Astrocyte of the spinal cord (primary cell): ENCODE measurements at regions not wholly inside any gene's neighbourhood (a gene's known extent, or its start where the extent isn't known, plus 50 kb on each side); places are given as distances from the start of the nearest gene placed in this dataset.

Experiments used
- DNase-seq: peaks from one replicate; pipeline ENCODE4 v3.0.0; 2011; ENCODE audit warnings: low read depth, low spot score
- H3K4me3 ChIP-seq: 2 replicates; pipeline ENCODE4 v1.5.1; 2011; ENCODE audit warnings: low read depth, mild to moderate bottlenecking, low read length, moderate library complexity
- in situ Hi-C: cut with HindIII; loops from 2 replicates; pipeline ENCODE4 v1.10.0; 2017; ENCODE audit warnings: low sequenced_read_pairs
- TF ChIP-seq, protein P1 (sequence below): IDR thresholded peaks from 2 replicates; pipeline ENCODE4 v1.5.1; 2012; ENCODE audit warnings: low read depth, mild to moderate bottlenecking, low read length, inconsistent platforms

- no peak for DNase-seq
- in situ Hi-C loops: no loop called here
- no peak overlapping the region for H3K4me3 ChIP-seq
- TF ChIP-seq, protein P1, sequence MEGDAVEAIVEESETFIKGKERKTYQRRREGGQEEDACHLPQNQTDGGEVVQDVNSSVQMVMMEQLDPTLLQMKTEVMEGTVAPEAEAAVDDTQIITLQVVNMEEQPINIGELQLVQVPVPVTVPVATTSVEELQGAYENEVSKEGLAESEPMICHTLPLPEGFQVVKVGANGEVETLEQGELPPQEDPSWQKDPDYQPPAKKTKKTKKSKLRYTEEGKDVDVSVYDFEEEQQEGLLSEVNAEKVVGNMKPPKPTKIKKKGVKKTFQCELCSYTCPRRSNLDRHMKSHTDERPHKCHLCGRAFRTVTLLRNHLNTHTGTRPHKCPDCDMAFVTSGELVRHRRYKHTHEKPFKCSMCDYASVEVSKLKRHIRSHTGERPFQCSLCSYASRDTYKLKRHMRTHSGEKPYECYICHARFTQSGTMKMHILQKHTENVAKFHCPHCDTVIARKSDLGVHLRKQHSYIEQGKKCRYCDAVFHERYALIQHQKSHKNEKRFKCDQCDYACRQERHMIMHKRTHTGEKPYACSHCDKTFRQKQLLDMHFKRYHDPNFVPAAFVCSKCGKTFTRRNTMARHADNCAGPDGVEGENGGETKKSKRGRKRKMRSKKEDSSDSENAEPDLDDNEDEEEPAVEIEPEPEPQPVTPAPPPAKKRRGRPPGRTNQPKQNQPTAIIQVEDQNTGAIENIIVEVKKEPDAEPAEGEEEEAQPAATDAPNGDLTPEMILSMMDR: no peak
Measured at GRCh38 chr11:70504246-70505020, 106.1 kb downstream of the CTTN start.

DNA sequence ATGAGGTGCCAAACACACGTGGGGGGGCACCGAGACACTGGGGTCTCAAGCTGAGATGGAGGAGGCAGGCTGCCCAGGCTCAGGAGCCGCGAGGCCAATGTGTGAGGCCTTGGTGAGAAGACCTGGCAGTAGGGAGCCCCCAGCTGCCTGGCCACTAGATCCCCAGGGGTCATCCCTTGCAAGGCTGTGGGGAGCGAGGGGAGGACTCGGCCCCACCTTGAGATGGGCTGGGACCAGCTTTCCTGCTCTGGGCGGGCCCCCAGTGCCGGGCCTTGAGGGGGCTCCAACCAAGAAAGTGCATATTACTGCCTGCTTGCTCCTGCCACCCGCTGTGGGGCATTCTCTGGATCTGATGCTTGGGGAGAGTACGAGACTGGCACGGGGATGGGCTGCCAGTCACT is 107.0 kb downstream of the CTTN start:
- no peak overlapping the region for H3K4me3 ChIP-seq
- TF ChIP-seq, protein P1: no peak
- no peak for DNase-seq
- in situ Hi-C loops: no loop called here

- in situ Hi-C loops: no loop called here
- TF ChIP-seq, protein P1: no peak
- DNase-seq: no peak
- no peak overlapping the region for H3K4me3 ChIP-seq
Measured at GRCh38 chr11:70505761-70506657, 107.7 kb downstream of the CTTN start.

- no peak overlapping the region for H3K4me3 ChIP-seq
- in situ Hi-C loops: no loop called here
- DNase-seq: no peak
- TF ChIP-seq, protein P1: no peak
Measured at GRCh38 chr11:70506658-70506970, 108.3 kb downstream of the CTTN start.

DNA sequence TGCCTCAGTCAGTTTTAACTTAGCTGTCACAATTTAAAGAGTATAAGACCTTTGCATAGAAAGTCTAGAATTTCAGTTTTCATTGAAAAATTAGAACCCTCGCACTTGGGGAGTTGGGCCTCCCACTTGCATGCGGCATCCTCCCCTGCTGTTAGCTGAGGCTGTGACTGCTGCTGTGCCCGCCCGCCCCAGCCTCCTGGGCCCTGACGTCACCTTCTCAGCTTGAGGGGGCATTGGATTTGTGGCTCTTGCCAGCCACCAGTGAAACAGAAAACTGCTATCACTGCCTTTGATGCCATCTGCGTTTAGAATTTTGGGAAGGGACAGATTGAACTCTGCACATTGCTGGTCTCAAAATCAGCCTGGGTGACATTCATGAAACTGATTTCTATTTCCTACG is 108.7 kb downstream of the CTTN start:
- in situ Hi-C loops: no loop called here
- DNase-seq: no peak
- no peak overlapping the region for H3K4me3 ChIP-seq
- TF ChIP-seq, protein P1: no peak

DNA sequence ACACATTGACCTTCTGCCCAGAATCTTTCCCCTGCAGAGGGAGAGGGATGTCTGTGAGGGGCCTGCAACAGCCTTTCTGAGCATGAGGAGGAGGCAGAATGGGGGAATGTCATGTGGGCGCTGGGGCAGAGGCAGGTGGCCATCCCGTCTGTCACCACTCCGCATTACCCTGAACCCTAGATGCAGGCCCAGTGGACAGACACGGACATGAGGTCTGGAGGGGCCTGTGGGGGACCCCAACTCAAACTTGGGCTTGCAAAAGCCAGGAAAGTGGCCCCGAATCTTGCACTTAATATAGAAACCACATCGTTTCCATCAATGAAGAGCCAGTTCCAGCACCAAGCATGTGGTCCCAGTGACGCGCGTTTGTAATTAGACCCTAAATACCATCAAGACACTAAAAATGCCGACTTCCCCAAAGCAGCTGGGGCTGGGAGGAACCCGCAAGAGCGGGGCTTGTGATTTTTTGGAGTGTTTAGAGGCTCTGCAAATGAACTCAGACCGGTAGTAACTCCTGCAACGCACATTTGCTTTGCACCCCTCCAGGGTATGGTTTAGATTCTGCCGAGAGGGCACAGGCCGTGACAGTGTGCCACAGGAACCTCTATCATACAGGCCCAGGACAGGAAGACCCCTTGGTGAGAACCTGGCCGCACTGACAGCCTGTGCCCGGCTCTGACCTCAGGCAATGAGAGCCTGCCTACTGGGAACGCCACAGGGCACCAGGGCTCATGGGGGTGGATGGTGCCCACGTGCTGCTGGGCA is 109.3 kb downstream of the CTTN start:
- in situ Hi-C loops: no loop called here
- no peak overlapping the region for H3K4me3 ChIP-seq
- no peak for DNase-seq
- TF ChIP-seq, protein P1: no peak
